SK-N-SH treated with all-trans-retinoic acid at 6 μM for 48 hours (cell line): ENCODE measurements at regions not wholly inside any gene's neighbourhood (a gene's known extent, or its start where the extent isn't known, plus 50 kb on each side); places are given as distances from the start of the nearest gene placed in this dataset.

Experiments
- CREB5 ChIP-seq: fragments of 250-450 bp; sonication (Bioruptor Pico); IDR thresholded peaks from 2 replicates; pipeline ENCODE4 v1.5.1; 2020; ENCODE audit warnings: low read depth, mild to moderate bottlenecking, moderate library complexity
- ISL1 ChIP-seq: fragments of 250-450 bp; sonication (Bioruptor Pico); IDR thresholded peaks from 2 replicates; pipeline ENCODE4 v2.1.2; 2022; ENCODE audit warnings: mild to moderate bottlenecking, moderate library complexity
- RARB ChIP-seq: fragments of 250-450 bp; sonication (Bioruptor Pico); IDR thresholded peaks from 2 replicates; pipeline ENCODE4 v1.8.0; 2021; ENCODE audit warnings: mild to moderate bottlenecking, moderate library complexity
- SNAI2 ChIP-seq: fragments of 250-450 bp; sonication (Bioruptor Pico); IDR thresholded peaks from 2 replicates; pipeline ENCODE4 v1.5.0; 2020; ENCODE audit warnings: mild to moderate bottlenecking, moderate library complexity
- TOX ChIP-seq: fragments of 250-450 bp; sonication (Bioruptor Pico); IDR thresholded peaks from 2 replicates; pipeline ENCODE4 v1.8.0; 2021; ENCODE audit warnings: mild to moderate bottlenecking, moderate library complexity, borderline replicate concordance
- ZFP3 ChIP-seq: fragments of 250-450 bp; sonication (Bioruptor Pico); IDR thresholded peaks from 2 replicates; pipeline ENCODE4 v1.5.0; 2020; ENCODE audit warnings: mild to moderate bottlenecking, moderate library complexity
- TF ChIP-seq, protein P1 (sequence below): fragments of 250-450 bp; sonication (Bioruptor Pico); IDR thresholded peaks from 2 replicates; pipeline ENCODE4 v1.8.0; 2020; ENCODE audit warnings: mild to moderate bottlenecking, moderate library complexity, borderline replicate concordance

DNA sequence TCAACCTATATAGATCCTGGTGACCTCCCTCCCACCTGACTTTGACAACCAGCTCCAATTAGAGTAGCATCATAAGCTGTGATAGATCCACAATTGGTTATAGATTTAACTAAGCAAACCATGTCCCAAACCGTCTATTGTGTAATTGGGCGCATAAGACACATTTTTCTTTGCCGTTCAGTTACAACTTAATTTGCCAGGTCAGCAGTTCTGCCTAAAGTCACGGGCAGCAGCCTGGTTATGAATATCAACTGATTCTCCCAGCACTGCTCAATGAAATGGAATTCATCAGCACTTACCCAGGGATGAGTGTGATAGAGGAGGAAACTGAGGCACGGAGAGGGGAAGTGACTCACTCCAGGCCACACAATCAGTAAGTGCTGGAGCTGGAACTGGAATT is 73.4 kb downstream of the KLHDC7A start:
- TF ChIP-seq SNAI2 (CRISPR knock-in tag) (no peak), ISL1 (CRISPR knock-in tag) (no peak), TOX (no peak), CREB5 (CRISPR knock-in tag) (no peak), RARB (CRISPR knock-in tag) (no peak), ZFP3 (CRISPR knock-in tag) (no peak)
- TF ChIP-seq, protein P1, sequence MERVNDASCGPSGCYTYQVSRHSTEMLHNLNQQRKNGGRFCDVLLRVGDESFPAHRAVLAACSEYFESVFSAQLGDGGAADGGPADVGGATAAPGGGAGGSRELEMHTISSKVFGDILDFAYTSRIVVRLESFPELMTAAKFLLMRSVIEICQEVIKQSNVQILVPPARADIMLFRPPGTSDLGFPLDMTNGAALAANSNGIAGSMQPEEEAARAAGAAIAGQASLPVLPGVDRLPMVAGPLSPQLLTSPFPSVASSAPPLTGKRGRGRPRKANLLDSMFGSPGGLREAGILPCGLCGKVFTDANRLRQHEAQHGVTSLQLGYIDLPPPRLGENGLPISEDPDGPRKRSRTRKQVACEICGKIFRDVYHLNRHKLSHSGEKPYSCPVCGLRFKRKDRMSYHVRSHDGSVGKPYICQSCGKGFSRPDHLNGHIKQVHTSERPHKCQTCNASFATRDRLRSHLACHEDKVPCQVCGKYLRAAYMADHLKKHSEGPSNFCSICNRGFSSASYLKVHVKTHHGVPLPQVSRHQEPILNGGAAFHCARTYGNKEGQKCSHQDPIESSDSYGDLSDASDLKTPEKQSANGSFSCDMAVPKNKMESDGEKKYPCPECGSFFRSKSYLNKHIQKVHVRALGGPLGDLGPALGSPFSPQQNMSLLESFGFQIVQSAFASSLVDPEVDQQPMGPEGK (CRISPR knock-in tag) = no peak
